LNCaP clone FGC (cell line): ENCODE measurements at regions not wholly inside any gene's neighbourhood (a gene's known extent, or its start where the extent isn't known, plus 50 kb on each side); places are given as distances from the start of the nearest gene placed in this dataset.

Experiments used
- DNase-seq: peaks from one replicate; pipeline ENCODE4 v3.0.0-alpha.2; 2011; ENCODE audit warnings: low read depth
- H3K4me3 ChIP-seq: 2 replicates; pipeline ENCODE4 v1.5.1; 2011; ENCODE audit warnings: mild to moderate bottlenecking, low read depth, low read length, control low read depth
- CTCF ChIP-seq: IDR thresholded peaks from 2 replicates; pipeline ENCODE4 v1.5.1; 2012; ENCODE audit warnings: mild to moderate bottlenecking; ENCODE audit not compliant: control insufficient read depth, insufficient read depth; ENCODE audit errors: extremely low read depth

GRCh38 chr6:14658886-14659561 lies 541.5 kb downstream of the CD83 start:
- no peak overlapping the region for H3K4me3 ChIP-seq
- DNase-seq = no peak
- TF ChIP-seq CTCF = no peak

GRCh38 chr6:14659841-14660240 lies 542.3 kb downstream of the CD83 start:
- DNase-seq = no peak

GRCh38 chr6:14660806-14661579 lies 543.4 kb downstream of the CD83 start:
- TF ChIP-seq CTCF = no peak
- no peak overlapping the region for H3K4me3 ChIP-seq
- no peak for DNase-seq

More at GRCh38 chr6:14659841-14660240, 542.3 kb downstream of the CD83 start:
- H3K4me3 ChIP-seq = no peak overlapping the region
- TF ChIP-seq CTCF = no peak

GRCh38 chr6:14661691-14662090 lies 544.1 kb downstream of the CD83 start:
- no peak overlapping the region for H3K4me3 ChIP-seq
- TF ChIP-seq CTCF = no peak
- no peak for DNase-seq

GRCh38 chr6:14664112-14664601 lies 546.6 kb downstream of the CD83 start:
- no peak overlapping the region for H3K4me3 ChIP-seq
- TF ChIP-seq CTCF = no peak

GRCh38 chr6:14664621-14665315 lies 547.2 kb downstream of the CD83 start:
- H3K4me3 ChIP-seq = no peak overlapping the region
- DNase-seq = no peak
- TF ChIP-seq CTCF = no peak

More at GRCh38 chr6:14664112-14664601, 546.6 kb downstream of the CD83 start:
- DNase-seq = no peak
